ENCODE measurements at regions not wholly inside any gene's neighbourhood (a gene's known extent, or its start where the extent isn't known, plus 50 kb on each side); places are given as distances from the start of the nearest gene placed in this dataset.

DNA sequence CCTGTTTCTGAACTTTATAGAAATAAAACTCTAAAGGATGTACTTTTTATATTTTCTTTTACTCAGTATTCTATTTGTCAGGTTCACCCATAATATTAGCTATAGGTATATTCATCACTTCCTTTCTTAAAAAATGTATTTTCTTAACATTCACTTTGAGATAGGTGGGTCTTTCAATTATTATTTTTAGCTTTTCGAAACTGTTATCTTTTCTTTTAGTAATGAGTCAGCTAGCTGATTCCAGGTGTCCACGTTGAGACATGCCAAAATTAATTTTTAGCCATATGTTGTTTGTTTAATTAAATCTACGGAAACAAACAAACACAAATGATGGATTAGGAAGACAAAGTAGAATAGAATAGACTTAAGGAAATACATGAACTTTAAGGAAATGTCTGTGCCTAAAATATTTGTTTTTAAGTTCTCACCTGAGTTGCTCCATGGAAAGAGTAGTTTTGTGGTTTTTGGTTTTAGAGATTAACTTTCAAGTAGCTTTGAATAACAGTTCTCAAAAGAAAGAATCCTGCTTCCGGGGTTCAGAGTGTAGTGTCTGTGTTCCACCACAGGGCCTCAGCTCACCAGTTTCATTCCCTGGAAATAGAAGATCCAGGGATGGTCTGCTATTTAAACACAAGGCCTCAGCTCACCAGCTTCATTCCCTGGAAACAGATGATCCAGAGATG lies 435.0 kb downstream of the HAO1 start:
- no peak for DNase-seq
- intact Hi-C loops (cut with DNase I): no loop called here

- DNase-seq: no peak
- intact Hi-C loops (cut with DNase I): no loop called here
Observed at GRCh38 chr20:7505835-7506221, 434.4 kb downstream of the HAO1 start.

DNA sequence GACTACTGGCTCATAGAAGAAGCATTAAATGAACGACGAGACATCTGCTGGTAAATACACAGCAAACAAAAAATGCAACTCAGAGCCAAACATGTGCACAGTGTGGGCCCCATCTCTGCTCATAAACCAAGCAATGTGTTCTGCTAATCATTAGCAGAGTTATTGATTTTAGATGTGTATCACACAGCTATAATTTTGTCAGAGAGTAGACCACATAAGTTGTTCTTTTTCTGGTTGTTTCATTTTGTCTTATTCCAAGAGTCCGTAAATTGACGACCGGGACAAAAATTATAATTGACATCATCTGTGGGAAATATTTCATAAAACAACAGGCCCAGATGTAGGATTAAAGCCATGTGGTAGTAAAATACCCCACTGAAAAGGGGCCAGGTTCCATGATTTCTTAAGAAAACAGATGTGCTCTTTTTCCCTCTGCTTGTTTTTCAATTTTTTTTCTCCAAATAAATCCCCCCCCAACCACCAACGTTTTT lies 423.6 kb downstream of the HAO1 start:
- intact Hi-C loops (cut with DNase I): no loop called here

GRCh38 chr20:7520361-7520760 lies 419.9 kb downstream of the HAO1 start:
- intact Hi-C loops (cut with DNase I): no loop called here
- no peak for DNase-seq

More for the DNA sequence above, 423.6 kb downstream of the HAO1 start:
- no peak for DNase-seq

- intact Hi-C loops (cut with DNase I): no loop called here
- DNase-seq: no peak
Observed at GRCh38 chr20:7523288-7523687, 417.0 kb downstream of the HAO1 start.

GRCh38 chr20:7540018-7540417 lies 400.2 kb downstream of the HAO1 start:
- intact Hi-C loops (cut with DNase I): no loop called here
- DNase-seq: no peak

GRCh38 chr20:7540923-7541322 lies 399.3 kb downstream of the HAO1 start:
- intact Hi-C loops (cut with DNase I): no loop called here
- no peak for DNase-seq

- intact Hi-C loops (cut with DNase I): no loop called here
- no peak for DNase-seq
Observed at GRCh38 chr20:7571101-7571500, 369.2 kb downstream of the HAO1 start.

- no peak for DNase-seq
- intact Hi-C loops (cut with DNase I): no loop called here
Observed at GRCh38 chr20:7571521-7572055, 368.7 kb downstream of the HAO1 start.

- intact Hi-C loops (cut with DNase I): no loop called here
- no peak for DNase-seq
Observed at GRCh38 chr20:7579888-7580287, 360.4 kb downstream of the HAO1 start.

GRCh38 chr20:7585126-7585679 lies 355.1 kb downstream of the HAO1 start:
- no peak for DNase-seq
- intact Hi-C loops (cut with DNase I): no loop called here

- intact Hi-C loops (cut with DNase I): no loop called here
- DNase-seq: no peak
Observed at GRCh38 chr20:7586481-7586880, 353.8 kb downstream of the HAO1 start.

- DNase-seq: no peak
- intact Hi-C loops (cut with DNase I): no loop called here
Observed at GRCh38 chr20:7589164-7589563, 351.1 kb downstream of the HAO1 start.

GRCh38 chr20:7596541-7596940 lies 343.7 kb downstream of the HAO1 start:
- no peak for DNase-seq
- intact Hi-C loops (cut with DNase I): no loop called here

DNA sequence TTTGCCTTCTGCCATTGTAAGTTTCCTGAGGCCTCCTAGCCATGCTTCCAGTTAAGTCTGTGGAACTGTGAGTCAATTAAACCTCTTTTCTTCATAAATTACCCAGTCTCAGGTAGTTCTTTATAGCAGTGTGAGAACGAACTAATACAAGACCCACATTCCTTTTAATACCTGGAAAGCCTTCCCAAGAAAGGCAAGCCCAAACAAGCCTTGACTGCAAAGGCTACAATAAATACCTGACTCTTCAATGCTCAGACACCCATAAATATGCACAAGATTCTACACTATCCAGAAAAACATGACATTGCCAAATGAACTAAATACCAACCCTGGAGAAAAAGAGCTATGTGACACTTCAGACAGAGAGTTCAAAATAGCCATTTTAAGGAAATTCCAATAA lies 338.8 kb downstream of the HAO1 start:
- intact Hi-C loops (cut with DNase I): no loop called here
- DNase-seq: no peak

DNA sequence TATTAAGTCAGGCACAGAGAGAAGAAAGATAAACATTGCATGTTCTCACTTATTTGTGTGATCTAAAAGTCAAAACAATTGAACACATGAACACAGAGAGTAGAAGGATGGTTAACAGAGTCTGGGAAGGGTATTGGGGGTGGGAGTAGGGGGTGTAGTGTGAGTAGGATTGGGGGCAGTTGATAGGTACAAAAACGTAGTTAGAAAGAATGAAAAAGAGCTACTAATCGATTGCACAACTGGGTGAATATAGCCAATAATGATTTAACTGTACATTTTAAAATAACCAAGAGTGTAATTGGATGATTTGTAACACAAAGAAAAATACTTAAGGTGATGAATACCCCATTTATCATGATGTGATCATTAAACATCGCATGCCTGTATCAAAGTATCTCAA lies 333.3 kb downstream of the HAO1 start:
- intact Hi-C loops (cut with DNase I): no loop called here
- no peak for DNase-seq

DNA sequence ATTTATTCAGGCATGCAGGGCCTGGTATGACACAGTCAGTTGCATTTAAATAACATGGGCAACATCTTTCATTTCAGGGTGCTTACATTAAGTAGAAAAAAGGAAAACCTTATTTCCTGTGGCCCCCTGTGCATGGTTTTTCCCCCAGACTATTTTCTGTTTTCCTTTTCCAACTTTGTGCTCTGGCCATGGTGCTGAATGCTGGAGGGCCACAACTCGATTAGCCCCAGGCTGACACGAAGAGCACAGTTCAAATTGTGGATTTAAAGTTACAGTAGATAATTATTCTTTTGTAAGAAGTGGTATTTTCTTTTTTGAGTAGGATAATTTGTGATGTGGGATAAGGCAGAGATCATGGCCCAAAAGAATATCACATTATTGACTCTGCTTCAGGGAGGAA lies 332.0 kb downstream of the HAO1 start:
- intact Hi-C loops (cut with DNase I): no loop called here
- no peak for DNase-seq

DNA sequence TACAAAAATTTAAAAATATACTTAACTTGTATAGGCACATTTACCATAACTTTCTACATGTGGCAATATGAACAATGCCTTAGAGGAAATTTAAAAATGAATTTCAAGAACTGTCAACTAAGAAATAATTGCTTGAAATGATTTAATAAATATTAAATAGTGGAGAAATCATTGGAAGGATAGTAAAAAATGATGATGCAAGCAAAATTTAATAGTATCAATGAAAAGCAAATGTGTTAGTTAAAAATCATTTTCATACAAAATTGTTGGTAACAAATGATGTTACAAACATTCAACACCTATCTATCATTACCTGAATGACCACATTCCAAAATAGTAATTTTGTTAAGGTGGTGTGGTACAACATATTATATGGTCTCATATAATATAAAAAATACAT lies 331.0 kb downstream of the HAO1 start:
- no peak for DNase-seq
- intact Hi-C loops (cut with DNase I): no loop called here

GRCh38 chr20:7610681-7611080 lies 329.6 kb downstream of the HAO1 start:
- intact Hi-C loops (cut with DNase I): no loop called here
- DNase-seq: no peak

- no peak for DNase-seq
- intact Hi-C loops (cut with DNase I): no loop called here
Observed at GRCh38 chr20:7617797-7618196, 322.5 kb downstream of the HAO1 start.

DNA sequence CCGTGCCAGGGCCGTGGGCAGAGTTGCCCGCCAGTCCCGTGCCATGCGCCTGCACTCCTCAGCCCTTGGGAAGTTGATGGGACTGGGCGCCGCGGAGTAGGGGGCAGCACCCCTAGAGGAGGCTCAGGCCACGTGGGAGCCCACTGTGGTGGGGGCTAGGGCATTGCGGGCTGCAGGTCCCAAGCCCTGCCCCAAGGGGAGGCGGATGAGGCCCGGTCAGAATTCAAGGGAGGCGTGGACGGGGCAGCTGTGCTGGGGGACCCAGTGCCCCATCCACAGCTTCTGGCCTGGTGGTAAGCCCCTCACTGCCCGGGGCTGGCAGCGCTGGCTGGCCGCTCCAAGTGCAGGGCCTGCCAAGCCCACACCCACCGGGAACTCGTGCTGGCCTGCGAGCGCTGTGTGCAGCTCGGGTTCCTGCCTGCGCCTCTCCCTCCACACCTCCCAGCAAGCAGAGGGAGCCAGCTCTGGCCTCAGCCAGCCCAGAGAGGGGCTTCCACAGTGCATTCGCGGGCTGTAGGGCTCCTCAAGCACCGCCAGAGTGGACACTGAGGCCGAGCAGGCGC lies 317.8 kb downstream of the HAO1 start:
- intact Hi-C loops (cut with DNase I): no loop called here
- no peak for DNase-seq
